H1 (cell line): ENCODE measurements at regions not wholly inside any gene's neighbourhood (a gene's known extent, or its start where the extent isn't known, plus 50 kb on each side); places are given as distances from the start of the nearest gene placed in this dataset.

Experiments used
- RXRA ChIP-seq: IDR thresholded peaks from 2 replicates; pipeline ENCODE4 v1.6.1; 2011; ENCODE audit warnings: low read depth, mild to moderate bottlenecking, low read length, moderate library complexity; ENCODE audit not compliant: insufficient read depth

- no peak for TF ChIP-seq RXRA
Observed at GRCh38 chr4:127036296-127036695, 596.5 kb upstream of the INTU start (continued).
